KMS-11 (cell line): ENCODE measurements at regions not wholly inside any gene's neighbourhood (a gene's known extent, or its start where the extent isn't known, plus 50 kb on each side); places are given as distances from the start of the nearest gene placed in this dataset.

ENCODE experiments used
- H2AFZ ChIP-seq: fragments of 200-600 bp; sonication (generic); 2 replicates; pipeline ENCODE4 v1.6.1; 2016; ENCODE audit warnings: antibody characterized with exemption, mixed run types, low read depth
- H3K27ac ChIP-seq: fragments of 200-600 bp; sonication (generic); 2 replicates; pipeline ENCODE4 v1.6.1; 2016; ENCODE audit warnings: mild to moderate bottlenecking, mixed run types
- H3K27me3 ChIP-seq: fragments of 200-600 bp; sonication (generic); 2 replicates; pipeline ENCODE4 v1.6.1; 2017; ENCODE audit warnings: mild to moderate bottlenecking, low read depth, mixed run types, moderate library complexity; ENCODE audit not compliant: insufficient read depth
- H3K36me3 ChIP-seq: fragments of 200-600 bp; sonication (generic); 2 replicates; pipeline ENCODE4 v1.6.1; 2017; ENCODE audit warnings: mild to moderate bottlenecking, mixed run types; ENCODE audit not compliant: insufficient read depth
- H3K4me1 ChIP-seq: fragments of 200-600 bp; sonication (generic); 2 replicates; pipeline ENCODE4 v1.6.1; 2016; ENCODE audit warnings: mild to moderate bottlenecking, low read depth, mixed run types; ENCODE audit not compliant: poor library complexity, severe bottlenecking
- H3K4me2 ChIP-seq: fragments of 200-600 bp; sonication (generic); 2 replicates; pipeline ENCODE4 v1.7.0; 2016; ENCODE audit warnings: mild to moderate bottlenecking, mixed run types
- H3K4me3 ChIP-seq: fragments of 200-600 bp; sonication (generic); IDR thresholded peaks from 2 replicates; pipeline ENCODE4 v1.6.1; 2017; ENCODE audit warnings: low read depth, low read length, mixed read lengths; ENCODE audit not compliant: insufficient read depth
- H3K79me2 ChIP-seq: fragments of 200-600 bp; sonication (generic); 2 replicates; pipeline ENCODE4 v1.6.1; 2016; ENCODE audit warnings: low read depth, mixed run types; ENCODE audit not compliant: insufficient read depth
- H3K9ac ChIP-seq: fragments of 200-600 bp; sonication (generic); 2 replicates; pipeline ENCODE4 v1.6.1; 2016; ENCODE audit warnings: mild to moderate bottlenecking, mixed run types
- H4K20me1 ChIP-seq: fragments of 200-600 bp; sonication (generic); 2 replicates; pipeline ENCODE4 v1.6.1; 2016; ENCODE audit warnings: mild to moderate bottlenecking, mixed run types; ENCODE audit not compliant: insufficient read depth
- CTCF ChIP-seq: fragments of 200-600 bp; sonication (generic); conservative IDR thresholded peaks from 2 replicates; pipeline ENCODE4 v1.6.1; 2017; ENCODE audit warnings: low read depth, mild to moderate bottlenecking, antibody characterized with exemption, low read length, moderate library complexity, mixed read lengths

DNA sequence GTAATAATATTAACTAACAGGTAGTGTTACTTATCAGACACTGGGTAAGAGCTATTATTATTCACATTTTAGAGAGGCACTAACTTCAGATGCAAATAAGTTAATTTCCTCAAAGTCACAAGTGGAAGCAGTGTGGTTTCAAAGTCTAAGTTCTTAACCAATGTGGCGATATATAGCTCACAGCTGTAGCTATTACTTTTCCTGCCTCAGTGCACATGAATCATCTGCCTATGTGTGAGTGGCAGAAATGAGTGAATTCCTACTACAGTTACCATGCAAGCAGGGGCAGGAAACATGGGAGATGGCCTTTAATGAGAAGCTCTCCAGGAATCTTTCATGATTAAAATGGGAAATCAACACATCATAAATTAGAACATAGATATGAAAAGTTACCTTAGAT lies 126.2 kb upstream of the EYA4 start:
- H2AFZ ChIP-seq: no peak overlapping the region
- no peak overlapping the region for H3K4me2 ChIP-seq
- no peak overlapping the region for H3K4me3 ChIP-seq
- no peaks in the 10 kb centered on the region for H4K20me1 ChIP-seq
- no peaks in the 10 kb centered on the region for H3K4me1 ChIP-seq
- TF ChIP-seq CTCF: no peak
- H3K27ac ChIP-seq: no peak overlapping the region
- H3K36me3 ChIP-seq: no peaks in the 10 kb centered on the region
- H3K27me3 ChIP-seq: no peaks in the 10 kb centered on the region
- no peak overlapping the region for H3K9ac ChIP-seq
- no peaks in the 10 kb centered on the region for H3K79me2 ChIP-seq

DNA sequence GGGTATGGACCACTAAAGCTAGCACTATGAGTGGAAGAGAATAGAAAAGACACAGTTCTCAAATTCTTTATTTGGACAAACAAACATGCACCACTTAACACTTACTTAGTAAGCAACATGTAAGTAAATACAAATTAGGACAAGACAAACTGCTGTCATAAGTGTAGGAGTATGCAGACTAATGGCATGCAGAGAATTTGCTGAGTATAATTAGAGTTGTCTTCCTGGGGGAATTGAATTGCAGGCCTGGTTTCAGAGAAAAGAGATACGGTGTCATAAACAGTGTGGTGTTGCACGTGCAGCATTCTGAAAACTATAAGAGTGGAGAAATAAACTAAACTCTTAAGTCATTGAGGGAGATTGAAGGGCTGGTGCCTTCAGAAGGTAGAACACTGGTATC lies 125.2 kb upstream of the EYA4 start:
- Histone ChIP-seq H3K27ac (no peak overlapping the region), H3K27me3 (no peaks in the 10 kb centered on the region)
- no peak for TF ChIP-seq CTCF

DNA sequence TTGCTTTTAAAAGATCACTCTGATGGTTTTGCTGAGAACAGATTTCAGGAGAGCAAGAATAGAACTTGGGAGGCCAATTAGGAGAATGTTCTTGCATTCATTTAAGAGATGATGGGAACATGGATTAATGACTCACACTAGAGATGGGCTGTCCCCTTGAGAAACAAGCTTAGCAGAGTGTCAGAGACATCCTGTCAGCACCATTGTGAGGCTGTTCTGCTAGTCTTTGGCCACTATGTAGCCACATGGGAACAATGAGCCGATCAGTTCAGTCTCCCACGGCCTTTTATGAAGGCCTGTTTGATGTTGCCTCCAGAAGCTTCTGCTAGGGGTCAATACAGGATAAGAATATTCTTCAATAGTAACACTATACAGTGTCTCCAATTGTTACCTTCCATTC lies 113.0 kb upstream of the EYA4 start:
- H3K79me2 ChIP-seq: no peaks in the 10 kb centered on the region
- H3K27me3 ChIP-seq: no peaks in the 10 kb centered on the region
- H2AFZ ChIP-seq: no peak overlapping the region
- no peaks in the 10 kb centered on the region for H3K4me1 ChIP-seq
- no peak overlapping the region for H3K4me2 ChIP-seq
- H3K4me3 ChIP-seq: no peak overlapping the region
- no peaks in the 10 kb centered on the region for H4K20me1 ChIP-seq
- no peaks in the 10 kb centered on the region for H3K36me3 ChIP-seq
- H3K27ac ChIP-seq: no peak overlapping the region
- no peak overlapping the region for H3K9ac ChIP-seq
- TF ChIP-seq CTCF: no peak

More for the DNA sequence above, 125.2 kb upstream of the EYA4 start:
- Histone ChIP-seq H3K36me3 (no peaks in the 10 kb centered on the region), H3K4me1 (no peaks in the 10 kb centered on the region), H4K20me1 (no peaks in the 10 kb centered on the region), H3K79me2 (no peaks in the 10 kb centered on the region), H3K9ac (no peak overlapping the region), H3K4me3 (no peak overlapping the region), H2AFZ (no peak overlapping the region), H3K4me2 (no peak overlapping the region)

- no peak for TF ChIP-seq CTCF
- H3K27me3 ChIP-seq: no peaks in the 10 kb centered on the region
- no peaks in the 10 kb centered on the region for H3K4me1 ChIP-seq
- no peaks in the 10 kb centered on the region for H3K79me2 ChIP-seq
- no peak overlapping the region for H2AFZ ChIP-seq
- H3K9ac ChIP-seq: no peak overlapping the region
- no peaks in the 10 kb centered on the region for H4K20me1 ChIP-seq
- H3K27ac ChIP-seq: no peak overlapping the region
- no peak overlapping the region for H3K4me2 ChIP-seq
- no peak overlapping the region for H3K4me3 ChIP-seq
- no peaks in the 10 kb centered on the region for H3K36me3 ChIP-seq
These were observed 111.6 kb upstream of the EYA4 start for GRCh38 chr6:133129556-133129955.

- Histone ChIP-seq H2AFZ (no peak overlapping the region), H3K79me2 (no peaks in the 10 kb centered on the region), H3K36me3 (no peaks in the 10 kb centered on the region), H3K9ac (no peak overlapping the region), H3K27ac (no peak overlapping the region), H3K4me3 (no peak overlapping the region), H3K4me2 (no peak overlapping the region), H4K20me1 (no peaks in the 10 kb centered on the region), H3K27me3 (no peaks in the 10 kb centered on the region), H3K4me1 (no peaks in the 10 kb centered on the region)
- no peak for TF ChIP-seq CTCF
These were observed 110.3 kb upstream of the EYA4 start for GRCh38 chr6:133130863-133131262.
